GM12875 (cell line): ENCODE measurements at regions not wholly inside any gene's neighbourhood (a gene's known extent, or its start where the extent isn't known, plus 50 kb on each side); places are given as distances from the start of the nearest gene placed in this dataset.

Source experiments
- H3K4me3 ChIP-seq: one replicate; pipeline ENCODE4 v1.5.1; 2011; ENCODE audit warnings: low read depth, low read length, control low read depth
- TF ChIP-seq, protein P1 (sequence below): IDR thresholded peaks from 2 replicates; pipeline ENCODE4 v1.5.1; 2011; ENCODE audit warnings: low read depth, mild to moderate bottlenecking, control low read depth, inconsistent platforms, low read length, moderate library complexity, borderline replicate concordance; ENCODE audit not compliant: insufficient read depth

DNA sequence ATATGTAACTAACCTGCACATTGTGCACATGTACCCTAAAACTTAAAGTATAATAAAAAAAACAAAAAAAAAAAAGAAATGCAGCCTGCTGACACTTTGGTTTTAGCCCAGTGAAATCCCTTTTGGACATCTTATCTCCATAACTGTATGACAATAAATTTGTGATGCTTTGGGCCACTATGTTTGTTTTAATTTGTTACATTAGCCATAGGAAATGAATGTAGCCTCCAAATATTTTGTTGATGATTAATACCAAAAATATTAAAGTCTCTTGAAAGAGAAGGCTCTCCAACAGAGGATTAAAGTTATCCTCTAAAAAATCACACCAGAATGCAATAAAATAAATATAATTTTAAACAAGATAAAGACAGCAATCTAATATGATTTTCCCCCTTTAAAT is 852.7 kb upstream of the SLIT2 start:
- no peak overlapping the region for H3K4me3 ChIP-seq
- TF ChIP-seq, protein P1, sequence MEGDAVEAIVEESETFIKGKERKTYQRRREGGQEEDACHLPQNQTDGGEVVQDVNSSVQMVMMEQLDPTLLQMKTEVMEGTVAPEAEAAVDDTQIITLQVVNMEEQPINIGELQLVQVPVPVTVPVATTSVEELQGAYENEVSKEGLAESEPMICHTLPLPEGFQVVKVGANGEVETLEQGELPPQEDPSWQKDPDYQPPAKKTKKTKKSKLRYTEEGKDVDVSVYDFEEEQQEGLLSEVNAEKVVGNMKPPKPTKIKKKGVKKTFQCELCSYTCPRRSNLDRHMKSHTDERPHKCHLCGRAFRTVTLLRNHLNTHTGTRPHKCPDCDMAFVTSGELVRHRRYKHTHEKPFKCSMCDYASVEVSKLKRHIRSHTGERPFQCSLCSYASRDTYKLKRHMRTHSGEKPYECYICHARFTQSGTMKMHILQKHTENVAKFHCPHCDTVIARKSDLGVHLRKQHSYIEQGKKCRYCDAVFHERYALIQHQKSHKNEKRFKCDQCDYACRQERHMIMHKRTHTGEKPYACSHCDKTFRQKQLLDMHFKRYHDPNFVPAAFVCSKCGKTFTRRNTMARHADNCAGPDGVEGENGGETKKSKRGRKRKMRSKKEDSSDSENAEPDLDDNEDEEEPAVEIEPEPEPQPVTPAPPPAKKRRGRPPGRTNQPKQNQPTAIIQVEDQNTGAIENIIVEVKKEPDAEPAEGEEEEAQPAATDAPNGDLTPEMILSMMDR: no peak

DNA sequence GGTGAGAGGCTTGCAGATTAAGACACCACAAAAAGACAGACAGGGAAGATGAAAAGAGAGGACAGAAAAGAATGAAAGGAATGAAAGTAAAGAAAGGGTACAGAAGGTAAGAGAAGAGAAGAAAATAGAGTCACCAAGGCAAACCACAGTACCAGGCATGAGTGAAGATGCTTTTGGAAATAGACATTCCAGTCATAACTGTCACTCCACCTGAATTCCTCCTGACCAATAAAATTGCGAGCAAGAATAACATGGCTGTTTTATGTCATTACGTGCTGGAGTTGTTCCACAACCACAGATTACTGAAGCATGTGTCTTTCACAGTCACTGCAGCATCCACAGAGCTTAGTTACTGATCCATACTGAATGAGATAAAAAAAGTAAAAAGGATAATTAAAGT is 864.9 kb upstream of the SLIT2 start:
- TF ChIP-seq, protein P1: no peak

DNA sequence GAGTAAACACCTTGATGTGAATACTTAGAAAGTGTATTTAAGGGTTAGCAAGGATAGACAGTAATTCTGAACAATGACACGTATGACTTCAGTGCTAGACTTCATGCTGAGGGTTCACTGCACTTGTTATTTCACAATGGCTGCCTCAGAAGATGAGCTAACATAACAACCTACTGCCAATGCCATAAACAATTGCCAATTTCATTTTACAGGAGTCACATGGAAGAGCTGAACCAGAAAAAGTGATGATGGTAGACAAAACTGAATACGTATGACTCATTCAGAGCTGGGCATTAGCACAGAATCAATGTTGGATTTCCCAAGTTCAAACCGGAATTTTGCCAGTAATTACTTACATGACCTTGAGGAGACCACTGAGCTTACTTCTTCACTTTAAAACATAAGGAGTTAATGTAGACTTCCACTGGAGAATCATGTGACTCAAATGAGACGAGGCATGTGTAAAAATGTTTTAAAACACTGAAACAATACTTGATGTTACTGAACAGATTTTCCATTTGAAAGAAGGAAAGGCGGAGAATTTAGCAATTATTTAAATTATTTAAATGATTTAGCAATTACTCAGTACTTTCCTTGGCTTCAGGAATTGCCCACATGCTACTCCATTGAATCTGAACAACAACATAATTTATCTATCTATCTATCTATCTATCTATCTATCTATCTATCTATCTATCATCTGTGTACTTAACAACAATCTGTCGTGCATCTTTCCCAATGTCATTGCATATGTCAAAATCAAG is 868.5 kb upstream of the SLIT2 start:
- no peak overlapping the region for H3K4me3 ChIP-seq
- TF ChIP-seq, protein P1: no peak

More for the DNA sequence above, 864.9 kb upstream of the SLIT2 start:
- no peak overlapping the region for H3K4me3 ChIP-seq

DNA sequence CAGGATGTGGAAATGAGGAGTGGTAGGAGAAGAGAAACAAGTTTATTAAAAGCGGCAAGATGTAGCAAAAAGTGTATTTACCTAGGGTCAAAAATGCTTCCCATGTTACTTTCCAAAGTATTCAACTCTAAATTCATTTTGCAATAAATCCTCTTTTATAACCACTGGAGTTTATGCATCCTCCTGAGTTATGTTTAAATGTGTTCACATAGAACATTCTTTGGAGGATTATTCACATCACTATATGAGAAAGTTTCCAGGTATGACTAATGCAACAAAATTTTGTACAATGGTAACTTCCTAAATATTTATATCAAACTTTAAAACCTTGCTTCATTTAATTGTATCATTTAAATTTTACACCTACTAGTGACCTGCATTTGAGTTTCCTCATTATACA is 870.6 kb upstream of the SLIT2 start:
- TF ChIP-seq, protein P1: no peak
- no peak overlapping the region for H3K4me3 ChIP-seq

DNA sequence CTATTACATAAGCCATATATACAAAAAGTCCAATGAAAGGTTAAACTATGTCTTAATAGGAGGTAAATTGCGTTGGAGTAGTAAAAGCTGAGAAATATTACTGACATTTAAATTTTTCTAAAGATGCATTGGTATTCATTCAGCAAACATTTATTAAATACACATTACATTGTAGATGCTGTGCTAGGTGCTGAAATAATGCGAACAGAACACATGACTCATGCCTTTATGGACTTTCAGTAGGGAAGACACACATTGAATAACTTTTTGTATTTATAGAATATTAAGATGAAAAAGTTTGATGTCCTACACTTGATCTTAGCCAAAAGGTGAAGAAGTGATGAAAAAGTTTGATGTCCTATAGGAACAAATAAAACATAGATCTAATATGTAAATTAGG is 871.1 kb upstream of the SLIT2 start:
- no peak overlapping the region for H3K4me3 ChIP-seq
- TF ChIP-seq, protein P1: no peak

DNA sequence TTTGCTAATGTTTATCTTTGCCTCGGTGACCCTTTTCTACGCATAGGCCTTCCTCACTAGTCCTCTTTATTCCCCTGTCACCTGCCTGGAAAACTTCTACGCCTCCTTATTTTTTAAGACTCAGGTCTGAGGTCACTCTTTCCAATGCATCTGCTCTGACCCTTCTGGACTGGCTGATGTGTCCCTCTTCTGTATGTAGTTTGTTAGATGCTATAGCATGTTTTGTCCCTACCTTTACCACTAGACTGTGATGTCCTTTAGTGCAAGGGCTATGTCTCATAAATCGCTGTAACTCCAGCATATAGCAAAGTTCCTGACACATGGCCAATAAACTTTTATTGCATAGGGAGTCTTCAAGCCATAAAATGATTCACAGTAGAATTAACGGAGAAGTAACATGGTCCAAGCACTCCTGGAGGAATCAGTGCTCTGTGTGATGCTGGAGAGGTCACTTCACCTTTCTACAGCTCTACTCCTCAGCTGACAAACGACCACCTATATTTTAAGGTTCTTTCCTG is 872.5 kb upstream of the SLIT2 start:
- no peak overlapping the region for H3K4me3 ChIP-seq
- TF ChIP-seq, protein P1: no peak

DNA sequence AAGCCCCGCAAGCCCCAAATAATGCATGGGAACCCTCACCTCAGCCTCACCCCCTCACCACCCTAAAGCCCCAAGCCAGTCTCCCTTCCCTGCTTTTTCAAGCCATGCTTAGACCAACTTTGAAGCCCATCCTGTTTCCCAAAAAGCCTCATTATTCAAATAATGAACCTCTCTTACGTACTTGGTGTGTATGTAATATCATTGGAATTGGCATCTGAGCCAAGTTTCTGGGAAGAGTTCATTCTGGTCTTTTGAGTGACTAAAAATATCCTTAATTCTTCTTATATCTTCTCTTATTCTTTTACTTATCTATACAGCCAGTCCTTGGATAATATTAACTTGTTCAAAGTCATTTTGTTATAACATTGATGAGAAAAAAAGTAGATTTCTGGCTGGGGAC is 875.8 kb upstream of the SLIT2 start:
- TF ChIP-seq, protein P1: no peak
- no peak overlapping the region for H3K4me3 ChIP-seq
